Neuronal stem cell (in vitro differentiated cells): ENCODE measurements at regions not wholly inside any gene's neighbourhood (a gene's known extent, or its start where the extent isn't known, plus 50 kb on each side); places are given as distances from the start of the nearest gene placed in this dataset.
"Not testable (repeated sequence)": the region's sequence is repeated elsewhere in the genome, so short reads cannot be mapped to it uniquely, and the experiment has no call there.

Source experiments
- DNase-seq: peaks from one replicate; pipeline ENCODE4 v3.0.0-alpha.2; 2013; ENCODE audit warnings: low spot score
- H2AFZ ChIP-seq: one replicate; pipeline ENCODE4 v1.6.1; 2013; ENCODE audit warnings: mild to moderate bottlenecking, low read length, inconsistent platforms
- H2AK5ac ChIP-seq: 2 replicates; pipeline ENCODE4 v1.6.1; 2013; ENCODE audit warnings: low read depth, mild to moderate bottlenecking, inconsistent platforms, low read length, moderate library complexity, mixed read lengths
- H2BK120ac ChIP-seq: 2 replicates; pipeline ENCODE4 v1.6.1; 2013; ENCODE audit warnings: low read depth, mild to moderate bottlenecking, inconsistent platforms, low read length, moderate library complexity, mixed read lengths
- H2BK12ac ChIP-seq: one replicate; pipeline ENCODE4 v1.6.1; 2013; ENCODE audit warnings: low read length, inconsistent platforms
- H2BK15ac ChIP-seq: 2 replicates; pipeline ENCODE4 v1.6.1; 2013; ENCODE audit warnings: mild to moderate bottlenecking, low read length, inconsistent platforms, mixed read lengths
- H2BK5ac ChIP-seq: one replicate; pipeline ENCODE4 v1.6.1; 2013; ENCODE audit warnings: inconsistent platforms, mild to moderate bottlenecking, low read length, moderate library complexity
- H3K14ac ChIP-seq: one replicate; pipeline ENCODE4 v1.6.1; 2013; ENCODE audit warnings: low read length, inconsistent platforms
- H3K18ac ChIP-seq: 2 replicates; pipeline ENCODE4 v1.6.1; 2013; ENCODE audit warnings: low read length, inconsistent platforms
- H3K23ac ChIP-seq: 2 replicates; pipeline ENCODE4 v1.6.1; 2013; ENCODE audit warnings: low read depth, mild to moderate bottlenecking, mixed read lengths, low read length, inconsistent platforms; ENCODE audit not compliant: poor library complexity
- H3K27ac ChIP-seq: replicated peaks from 3 replicates; pipeline ENCODE4 v1.5.1; 2013; ENCODE audit warnings: low read length, inconsistent platforms
- H3K27me3 ChIP-seq, 3 experiments: 2 replicates each; pipeline ENCODE4 v1.6.1; 2013; ENCODE audit warnings: low read length in 3 of 3, mild to moderate bottlenecking in 2 of 3, inconsistent platforms in 1 of 3, low read depth in 1 of 3, mixed read lengths in 1 of 3, moderate library complexity in 1 of 3; ENCODE audit not compliant: control insufficient read depth in 3 of 3, insufficient read depth in 3 of 3
- H3K36me3 ChIP-seq, 2 donors: replicated peaks in 1 of 2; 2 replicates each; pipeline ENCODE4 v1.6.1; 2013; ENCODE audit warnings: low read length in 2 of 2; ENCODE audit not compliant: control insufficient read depth in 2 of 2, insufficient read depth in 2 of 2
- H3K4ac ChIP-seq: 2 replicates; pipeline ENCODE4 v1.6.1; 2013; ENCODE audit warnings: inconsistent platforms, mild to moderate bottlenecking, low read length, moderate library complexity
- H3K4me1 ChIP-seq, 2 donors: 1 replicate in 1 of 2; 2 replicates in 1 of 2; pipeline ENCODE4 v1.6.1; 2013; ENCODE audit warnings: low read length in 2 of 2, low read depth in 1 of 2; ENCODE audit not compliant: control insufficient read depth in 2 of 2, insufficient read depth in 1 of 2
- H3K4me2 ChIP-seq: one replicate; pipeline ENCODE4 v1.6.1; 2013; ENCODE audit warnings: mild to moderate bottlenecking, low read length, inconsistent platforms; ENCODE audit not compliant: insufficient read depth, poor library complexity, severe bottlenecking
- H3K4me3 ChIP-seq, 2 donors: 2 replicates each; pipeline ENCODE4 v1.5.1; 2013; ENCODE audit warnings: low read length in 2 of 2, mild to moderate bottlenecking in 2 of 2, inconsistent platforms in 1 of 2, moderate library complexity in 1 of 2
- H3K79me1 ChIP-seq: one replicate; pipeline ENCODE4 v1.6.1; 2013; ENCODE audit warnings: low read depth, mild to moderate bottlenecking, inconsistent platforms, low read length, moderate library complexity
- H3K9ac ChIP-seq: one replicate; pipeline ENCODE4 v1.6.1; 2013; ENCODE audit warnings: mild to moderate bottlenecking, low read depth, low read length, inconsistent platforms; ENCODE audit not compliant: poor library complexity
- H3K9me3 ChIP-seq, 2 donors: replicated peaks in 1 of 2; 2 replicates each; pipeline versions ENCODE3 to v1.6.1; 2013; ENCODE audit warnings: low read length in 2 of 2, mild to moderate bottlenecking in 2 of 2, inconsistent platforms in 1 of 2, low read depth in 1 of 2, mixed read lengths in 1 of 2, moderate library complexity in 1 of 2; ENCODE audit not compliant: control insufficient read depth in 2 of 2, insufficient read depth in 1 of 2
- H4K8ac ChIP-seq: one replicate; pipeline ENCODE4 v1.6.1; 2013; ENCODE audit warnings: low read depth, mild to moderate bottlenecking, inconsistent platforms, low read length, moderate library complexity
- H4K91ac ChIP-seq: one replicate; pipeline ENCODE4 v1.6.1; 2013; ENCODE audit warnings: low read length, low read depth, mild to moderate bottlenecking, inconsistent platforms; ENCODE audit not compliant: poor library complexity
- WGBS, 2 donors: extraction: QIAGEN DNeasy Blood & Tissue Kit; methylation state at CpG; one replicate each; pipeline ENCODE4 v1.1.7; 2013; ENCODE audit warnings: missing lambda C conversion rate in 2 of 2, mixed read lengths in 1 of 2; ENCODE audit not compliant: insufficient read length in 2 of 2, insufficient replicate concordance in 1 of 2; ENCODE audit errors: extremely low coverage in 2 of 2; 5-methylcytosine and 5-hydroxymethylcytosine counted together

DNA sequence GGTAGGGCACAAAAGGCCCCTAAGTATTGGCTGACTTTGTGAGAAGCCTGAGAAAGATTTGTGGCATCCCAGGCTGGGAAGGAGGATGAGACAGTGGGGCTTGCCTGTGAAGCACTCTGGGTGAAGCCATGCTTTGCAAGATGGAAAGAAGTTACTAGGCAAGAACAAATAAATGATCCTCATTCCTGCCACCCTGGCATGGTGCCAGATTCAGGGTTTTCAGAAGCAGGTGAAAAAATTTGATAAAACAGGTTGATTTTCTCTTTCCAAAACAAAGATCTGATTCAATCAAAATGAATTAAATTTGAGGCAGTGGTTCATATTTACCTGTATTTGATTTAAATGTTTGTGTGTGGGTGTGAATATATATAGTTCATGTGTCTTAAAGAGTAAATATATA lies 386.9 kb upstream of the PROX1 start:
- no peaks in the 10 kb centered on the region for H3K36me3 ChIP-seq
- no peak overlapping the region for H3K18ac ChIP-seq
- H3K9ac ChIP-seq: no peak overlapping the region
- H3K9me3 ChIP-seq: no peaks in the 10 kb centered on the region
- no peak overlapping the region for H3K27ac ChIP-seq
- H2BK120ac ChIP-seq: no peak overlapping the region
- H3K4me2 ChIP-seq: no peak overlapping the region
- H3K4me1 ChIP-seq: no peaks in the 10 kb centered on the region
- no peak for DNase-seq
- H3K4me3 ChIP-seq: no peak overlapping the region
- no peak overlapping the region for H4K8ac ChIP-seq
- no peak overlapping the region for H4K91ac ChIP-seq
- H2BK5ac ChIP-seq: no peak overlapping the region
- H3K79me1 ChIP-seq: no peaks in the 10 kb centered on the region
- H2BK12ac ChIP-seq: no peak overlapping the region
- no peak overlapping the region for H3K23ac ChIP-seq
- H2AK5ac ChIP-seq: no peak overlapping the region
- H2AFZ ChIP-seq: no peak overlapping the region
- no peak overlapping the region for H3K4ac ChIP-seq
- no peak overlapping the region for H3K14ac ChIP-seq
- no peak overlapping the region for H2BK15ac ChIP-seq
- H3K27me3 ChIP-seq: no peaks in the 10 kb centered on the region

DNA sequence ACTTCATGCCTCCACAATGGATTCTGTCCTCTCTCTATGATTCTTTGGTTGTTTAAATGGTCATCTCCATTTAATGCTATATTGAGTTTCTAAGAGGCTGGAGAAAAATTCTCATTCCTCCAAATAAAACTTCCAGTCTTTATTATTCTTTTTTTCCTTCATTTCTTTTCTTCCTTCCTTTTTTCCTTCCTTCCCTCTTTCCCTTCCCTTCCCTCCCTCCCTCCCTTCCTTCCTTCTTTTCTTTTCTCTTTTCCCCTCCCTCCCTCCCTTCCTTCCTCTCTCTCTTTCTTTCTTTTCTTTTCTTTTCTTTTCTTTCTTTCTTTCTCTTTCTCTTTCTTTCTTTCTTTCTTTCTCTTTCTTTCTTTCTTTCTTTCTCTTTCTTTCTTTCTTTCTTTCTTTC lies 386.1 kb upstream of the PROX1 start:
- H4K8ac ChIP-seq, H3K36me3 ChIP-seq, H2AFZ ChIP-seq, H3K27me3 ChIP-seq, H3K27ac ChIP-seq, H3K14ac ChIP-seq, H4K91ac ChIP-seq, H3K4ac ChIP-seq, DNase-seq, H2AK5ac ChIP-seq, H3K4me2 ChIP-seq, H3K9me3 ChIP-seq, H3K23ac ChIP-seq, H3K9ac ChIP-seq, H3K79me1 ChIP-seq, H3K4me1 ChIP-seq, H3K18ac ChIP-seq, H3K4me3 ChIP-seq, H2BK15ac ChIP-seq, H2BK12ac ChIP-seq, H2BK5ac ChIP-seq, H2BK120ac ChIP-seq: not testable (repeated sequence)

DNA sequence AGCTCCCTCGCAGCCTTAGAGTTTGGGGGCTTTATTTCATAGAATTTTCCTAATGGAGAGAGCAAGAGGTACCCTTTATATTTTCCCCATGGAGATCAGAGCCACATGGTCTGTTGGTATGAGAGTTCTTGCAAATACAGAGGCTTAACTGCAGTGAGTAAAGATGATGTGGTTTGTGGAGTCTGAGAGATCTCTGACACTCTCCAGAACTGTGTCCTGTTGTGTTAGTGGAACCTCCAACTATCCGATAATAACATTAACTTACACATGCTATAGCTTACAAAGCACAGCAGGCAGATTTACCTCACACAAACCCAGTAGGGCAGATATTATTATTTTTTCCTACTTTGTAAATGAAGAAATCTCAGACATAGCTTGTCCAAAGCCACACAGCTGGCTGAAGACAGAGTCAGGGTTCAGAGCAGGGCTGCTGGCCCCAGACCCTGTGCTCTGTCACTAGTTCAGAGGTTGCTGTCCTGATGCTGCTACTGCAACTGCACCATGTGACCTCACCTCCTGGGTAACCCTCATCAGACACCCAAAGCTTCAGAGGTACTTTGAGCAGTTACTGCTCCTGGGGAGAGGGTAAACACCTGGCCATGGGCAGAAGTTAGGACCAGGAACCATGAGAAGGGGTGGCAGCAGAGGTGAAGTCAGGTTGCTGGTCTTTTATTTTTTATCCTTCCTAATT lies 384.8 kb upstream of the PROX1 start:
- no peak overlapping the region for H2BK15ac ChIP-seq
- no CpG with 5 or more reads among the region's 2 CpGs for WGBS, 2 donors
- no peak overlapping the region for H2BK120ac ChIP-seq
- no peak for DNase-seq
- no peak overlapping the region for H3K27ac ChIP-seq
- no peak overlapping the region for H2AFZ ChIP-seq
- H3K4me3 ChIP-seq: no peak overlapping the region
- H2BK5ac ChIP-seq: no peak overlapping the region
- no peaks in the 10 kb centered on the region for H3K36me3 ChIP-seq
- H3K9me3 ChIP-seq: no peaks in the 10 kb centered on the region
- no peaks in the 10 kb centered on the region for H3K4me1 ChIP-seq
- H3K4ac ChIP-seq: no peak overlapping the region
- H3K18ac ChIP-seq: no peak overlapping the region
- H3K4me2 ChIP-seq: no peak overlapping the region
- H3K9ac ChIP-seq: no peak overlapping the region
- no peaks in the 10 kb centered on the region for H3K79me1 ChIP-seq
- H3K27me3 ChIP-seq: no peaks in the 10 kb centered on the region
- no peak overlapping the region for H2AK5ac ChIP-seq
- no peak overlapping the region for H3K23ac ChIP-seq
- no peak overlapping the region for H4K8ac ChIP-seq
- H2BK12ac ChIP-seq: no peak overlapping the region
- H3K14ac ChIP-seq: no peak overlapping the region
- no peak overlapping the region for H4K91ac ChIP-seq

DNA sequence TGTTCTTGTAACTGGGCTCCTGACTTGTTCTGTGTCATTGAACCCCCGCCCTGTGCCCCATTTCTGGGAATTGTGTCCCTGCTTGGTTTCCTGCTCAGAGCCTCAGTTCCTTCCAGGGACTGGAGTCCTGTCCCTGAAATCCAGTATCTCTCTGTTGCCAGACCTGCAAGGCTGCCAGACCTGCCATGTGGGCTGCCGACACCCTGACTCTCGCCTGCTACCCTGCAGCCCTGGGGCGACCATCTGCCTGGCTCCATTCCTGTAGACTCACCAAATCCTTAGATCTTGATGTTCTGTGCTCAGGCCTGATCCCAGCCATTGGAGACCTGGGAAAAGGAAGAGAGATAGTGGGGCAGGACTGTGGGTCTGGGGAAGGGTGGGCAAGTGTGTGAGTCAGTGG lies 383.3 kb upstream of the PROX1 start:
- no CpG with 5 or more reads among the region's 4 CpGs for WGBS, 2 donors
- Histone ChIP-seq H3K4me3 (no peak overlapping the region), H3K4me1 (no peaks in the 10 kb centered on the region), H3K23ac (no peak overlapping the region), H2BK15ac (no peak overlapping the region), H3K27me3 (no peaks in the 10 kb centered on the region), H3K18ac (no peak overlapping the region), H3K14ac (no peak overlapping the region), H2BK120ac (no peak overlapping the region), H2BK5ac (no peak overlapping the region), H2AK5ac (no peak overlapping the region), H3K79me1 (no peaks in the 10 kb centered on the region), H3K27ac (no peak overlapping the region), H4K91ac (no peak overlapping the region), H2AFZ (no peak overlapping the region), H4K8ac (no peak overlapping the region), H2BK12ac (no peak overlapping the region), H3K9me3 (no peaks in the 10 kb centered on the region), H3K4me2 (no peak overlapping the region), H3K36me3 (no peaks in the 10 kb centered on the region), H3K9ac (no peak overlapping the region), H3K4ac (no peak overlapping the region)
- no peak for DNase-seq
